Stimulated activated CD8-positive, alpha-beta memory T cell treated with anti-CD3 and anti-CD28 coated beads, Interleukin-7, amount 100 ng/mL, for 24 hours (primary cell): ENCODE measurements at regions not wholly inside any gene's neighbourhood (a gene's known extent, or its start where the extent isn't known, plus 50 kb on each side); places are given as distances from the start of the nearest gene placed in this dataset.

Experiments
- DNase-seq: peaks from one replicate; pipeline ENCODE4 v3.0.0-alpha.2; 2020; ENCODE audit warnings: low read depth

- no peak for DNase-seq
Observed at GRCh38 chr3:40701016-40701588, 176.3 kb downstream of the ZNF621 start.

DNA sequence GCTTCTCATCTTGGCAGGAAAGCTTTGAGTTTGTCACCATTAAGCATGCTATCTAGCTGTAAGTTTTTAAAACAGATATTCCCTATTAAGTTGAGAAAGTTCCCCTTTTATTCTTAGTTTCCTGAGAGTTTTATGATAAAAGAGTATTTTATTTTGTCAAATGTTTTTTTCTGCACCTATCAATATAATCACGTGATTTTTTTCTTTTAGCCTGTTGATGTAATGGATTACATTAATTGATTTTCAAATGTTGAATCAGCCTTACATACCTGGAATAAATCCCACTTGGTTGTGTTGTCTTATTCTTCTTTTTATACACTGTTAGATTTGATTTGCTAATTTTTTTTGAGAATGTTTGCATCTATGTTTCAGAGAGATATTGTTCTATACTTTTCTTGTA lies 179.5 kb downstream of the ZNF621 start:
- no peak for DNase-seq

DNA sequence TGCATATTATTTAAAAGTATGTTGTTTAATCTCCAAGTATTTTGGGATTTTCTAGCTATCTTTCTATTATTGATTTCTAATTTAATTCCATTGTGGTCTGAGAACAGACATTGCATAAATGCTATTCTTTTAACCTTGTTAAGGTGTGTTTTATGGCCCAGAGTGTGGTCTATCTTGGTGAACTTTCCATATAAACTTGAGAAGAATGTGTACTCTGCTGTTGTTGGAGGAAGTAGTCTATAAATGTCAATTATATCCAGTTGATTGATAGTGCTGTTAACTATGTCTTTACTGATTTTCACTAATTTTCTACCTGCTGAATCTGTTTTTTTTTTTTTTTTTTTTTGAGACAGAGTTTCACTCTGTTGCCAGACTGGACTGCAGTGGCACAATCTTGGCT lies 180.9 kb downstream of the ZNF621 start:
- DNase-seq: no peak

DNA sequence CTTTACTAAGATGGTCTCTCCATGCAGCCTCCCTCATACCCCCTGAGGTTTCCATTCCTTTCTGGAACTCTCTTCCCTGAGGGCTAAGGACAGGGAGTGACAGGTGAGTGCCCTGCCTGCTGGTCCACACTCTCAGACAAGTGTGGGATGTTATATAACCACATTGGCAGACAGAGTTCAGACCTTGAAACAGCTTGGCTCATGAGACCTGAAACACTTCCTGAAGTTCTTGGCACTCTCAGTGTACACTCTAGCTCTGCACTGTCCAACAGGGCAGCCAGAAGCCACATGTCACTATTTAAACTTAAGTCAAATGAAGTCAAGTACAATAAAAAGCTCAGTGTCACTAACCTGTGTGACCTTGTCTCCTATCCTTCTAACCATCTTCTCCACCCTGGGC lies 188.5 kb downstream of the ZNF621 start:
- no peak for DNase-seq

GRCh38 chr3:40713795-40714194 lies 189.0 kb downstream of the ZNF621 start:
- DNase-seq: no peak

DNA sequence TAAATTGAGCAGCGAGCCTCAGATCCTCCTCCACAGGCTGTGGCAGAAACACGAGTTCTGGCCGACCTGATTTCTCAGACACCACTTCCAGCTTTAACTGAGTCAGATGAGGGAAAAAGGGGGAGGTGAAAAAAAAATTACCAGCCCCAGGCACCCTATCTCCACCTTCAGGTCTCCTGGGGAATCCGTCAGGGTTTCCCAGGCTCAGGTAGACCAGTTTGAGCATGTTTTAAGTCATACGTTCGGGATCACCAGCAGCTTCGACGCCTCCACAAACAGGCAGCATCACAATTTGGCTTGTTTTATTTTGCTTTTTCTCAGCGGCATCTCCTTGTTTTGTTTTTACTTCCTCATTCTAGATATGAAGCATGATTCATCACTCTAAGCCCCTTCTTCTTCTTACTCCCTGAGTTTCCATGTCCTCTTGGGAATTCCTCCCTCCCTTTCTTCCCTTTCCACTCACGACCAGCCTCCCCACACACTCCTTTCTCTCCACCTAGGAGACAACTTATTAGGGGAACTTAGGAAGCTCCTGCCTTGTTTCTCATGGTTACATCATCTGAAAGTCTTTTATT lies 190.1 kb downstream of the ZNF621 start:
- no peak for DNase-seq

DNA sequence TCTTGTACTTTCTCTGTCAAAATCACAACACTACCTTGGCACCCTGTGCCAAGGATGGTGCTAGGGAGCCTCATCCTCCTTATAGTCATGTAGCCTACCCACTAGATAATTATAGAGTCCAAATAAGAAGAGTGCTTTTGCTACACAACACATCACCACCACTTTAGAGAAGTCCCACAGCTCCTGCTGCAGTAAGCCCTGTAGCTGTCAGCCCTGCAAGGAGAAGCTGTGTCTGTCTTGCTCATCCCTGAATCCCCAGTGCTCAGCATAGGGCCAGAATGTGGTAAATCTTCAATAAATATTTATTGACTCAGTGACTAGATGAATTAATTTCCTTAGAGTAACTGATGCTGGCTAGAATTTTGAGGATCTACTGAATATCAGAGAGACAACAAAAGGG lies 190.8 kb downstream of the ZNF621 start:
- no peak for DNase-seq

- no peak for DNase-seq
Observed at GRCh38 chr3:40717471-40717870, 192.7 kb downstream of the ZNF621 start.

- DNase-seq: no peak
Observed at GRCh38 chr3:40718209-40718608, 193.4 kb downstream of the ZNF621 start.

DNA sequence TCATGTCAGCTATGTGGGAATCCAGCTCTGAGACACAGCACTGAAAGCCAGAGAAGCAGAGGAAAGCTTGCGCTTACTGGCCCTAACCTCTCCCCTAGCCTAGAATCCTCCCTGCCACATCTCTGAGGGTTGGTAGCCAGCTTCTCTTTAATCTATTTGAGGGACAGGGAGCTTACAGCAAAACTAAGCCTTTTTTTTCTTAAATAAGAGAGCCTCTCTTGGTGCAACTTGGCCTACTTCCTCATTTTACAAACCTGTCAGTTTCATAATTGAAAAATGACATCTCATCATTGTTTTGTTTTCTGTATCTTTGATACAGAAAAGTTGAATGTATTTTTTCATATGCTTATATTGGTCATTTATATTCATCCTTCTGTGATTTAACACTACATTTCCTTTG lies 193.9 kb downstream of the ZNF621 start:
- DNase-seq: no peak

DNA sequence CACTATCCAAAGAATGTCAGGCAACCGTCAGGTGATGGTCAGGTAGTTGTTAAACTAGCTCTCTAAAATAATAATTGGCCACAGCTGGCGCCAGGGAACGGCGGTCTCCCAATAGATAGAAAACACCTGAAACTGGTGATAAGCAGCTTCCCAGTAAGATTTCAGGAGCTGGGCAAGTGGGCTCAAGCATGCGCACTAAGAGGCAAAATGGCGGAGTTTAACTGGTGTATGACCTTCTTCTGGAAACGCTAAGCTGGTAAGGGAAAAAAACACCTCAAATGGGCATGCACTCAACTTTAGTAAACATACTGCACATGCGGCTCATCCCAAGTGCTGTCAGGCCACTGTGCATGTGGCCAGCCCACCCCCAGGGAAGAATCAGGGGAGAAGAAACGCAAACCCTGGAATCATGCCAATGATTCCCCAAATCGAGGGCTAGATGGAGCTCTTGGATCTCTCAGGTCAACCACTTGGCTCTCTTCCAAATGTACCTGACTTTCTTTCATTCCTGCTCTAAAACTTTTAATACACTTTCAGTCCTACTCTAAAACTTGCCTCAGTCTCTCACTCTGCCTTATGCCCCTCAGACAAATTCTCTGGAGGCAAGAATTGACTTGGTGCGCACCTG lies 195.0 kb downstream of the ZNF621 start:
- DNase-seq: no peak

GRCh38 chr3:40720341-40720740 lies 195.6 kb downstream of the ZNF621 start:
- DNase-seq: no peak

DNA sequence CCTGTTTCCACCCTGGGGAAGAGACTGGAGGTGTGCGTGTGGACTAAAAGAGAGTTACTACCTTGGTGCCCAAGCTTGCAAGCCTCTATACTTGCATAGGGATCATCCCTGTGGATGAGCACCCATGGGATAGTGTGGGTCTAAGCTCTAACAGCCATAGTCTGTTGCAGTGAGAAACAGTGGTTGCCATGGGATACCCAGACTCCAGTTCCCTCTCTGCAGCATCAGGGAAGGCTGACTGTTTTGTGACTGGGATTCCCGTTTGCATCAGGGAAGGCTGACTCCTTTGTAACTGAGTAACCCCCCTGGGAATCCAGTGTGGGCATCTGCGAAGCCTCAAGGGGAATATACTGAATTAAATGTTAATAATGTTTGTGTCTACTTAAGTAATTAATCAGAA lies 196.1 kb downstream of the ZNF621 start:
- no peak for DNase-seq

GRCh38 chr3:40723083-40723660 lies 198.4 kb downstream of the ZNF621 start:
- no peak for DNase-seq

DNA sequence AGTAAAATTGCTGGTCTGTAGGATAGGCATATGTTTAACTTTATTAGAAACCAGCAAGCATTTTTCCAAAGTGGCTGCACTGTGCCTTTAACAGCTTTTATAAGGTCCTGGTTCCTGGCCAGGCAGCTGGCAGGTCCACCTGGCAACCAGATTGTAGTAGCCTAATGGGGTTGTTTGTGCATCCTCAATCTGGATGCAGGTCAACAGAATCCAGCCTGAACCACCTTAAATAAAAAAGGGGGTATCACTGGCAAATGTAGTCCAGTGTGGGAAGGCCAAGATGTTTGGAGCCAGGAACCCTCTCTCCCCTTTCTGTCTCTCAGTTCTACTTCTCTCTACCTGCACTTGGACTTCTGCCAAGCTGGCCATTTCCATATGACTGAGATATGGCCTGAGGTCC lies 200.3 kb downstream of the ZNF621 start:
- no peak for DNase-seq

DNA sequence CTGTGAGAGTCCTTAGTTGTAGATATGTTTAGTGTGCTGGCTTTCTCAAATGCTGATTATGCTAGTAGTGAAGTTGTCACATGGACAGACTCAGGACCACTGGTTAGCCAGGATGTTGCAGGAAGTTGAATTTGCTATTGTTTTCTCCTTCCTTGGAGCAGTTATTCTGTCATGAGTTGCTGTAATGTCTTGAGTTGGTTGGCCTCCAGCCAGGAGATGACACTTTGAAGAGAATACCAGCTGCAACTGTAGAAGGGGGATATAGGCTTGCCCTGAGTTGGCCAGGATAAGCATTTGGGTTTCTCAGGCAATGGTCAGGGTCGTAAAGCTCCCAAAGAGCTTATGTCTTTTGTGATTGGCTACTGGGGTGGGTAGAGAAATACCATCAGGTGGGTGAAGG lies 206.7 kb downstream of the ZNF621 start:
- no peak for DNase-seq

GRCh38 chr3:40736943-40737342 lies 212.2 kb downstream of the ZNF621 start:
- no peak for DNase-seq

- DNase-seq: no peak
Observed at GRCh38 chr3:40737343-40737742, 212.6 kb downstream of the ZNF621 start.

GRCh38 chr3:40739971-40740370 lies 215.2 kb downstream of the ZNF621 start:
- DNase-seq: no peak

DNA sequence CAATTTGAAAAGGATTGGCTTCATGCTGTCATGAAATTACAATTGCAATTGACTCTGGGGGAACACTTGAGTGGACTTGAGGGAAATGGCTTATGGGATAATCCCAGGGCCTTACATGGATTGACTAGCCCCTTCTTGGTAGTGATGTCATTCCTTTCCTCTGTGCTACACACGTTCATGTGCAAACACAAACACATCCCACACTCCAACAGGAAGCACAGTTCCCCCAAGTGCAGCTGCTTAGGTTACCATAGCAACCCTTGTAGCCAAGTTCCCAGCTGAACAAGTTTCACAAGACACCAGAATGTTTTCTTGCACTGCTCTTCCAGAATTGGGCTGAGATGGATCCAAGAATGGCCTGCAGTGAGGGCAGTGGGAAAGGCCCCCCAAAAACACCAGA lies 217.0 kb downstream of the ZNF621 start:
- DNase-seq: no peak

DNA sequence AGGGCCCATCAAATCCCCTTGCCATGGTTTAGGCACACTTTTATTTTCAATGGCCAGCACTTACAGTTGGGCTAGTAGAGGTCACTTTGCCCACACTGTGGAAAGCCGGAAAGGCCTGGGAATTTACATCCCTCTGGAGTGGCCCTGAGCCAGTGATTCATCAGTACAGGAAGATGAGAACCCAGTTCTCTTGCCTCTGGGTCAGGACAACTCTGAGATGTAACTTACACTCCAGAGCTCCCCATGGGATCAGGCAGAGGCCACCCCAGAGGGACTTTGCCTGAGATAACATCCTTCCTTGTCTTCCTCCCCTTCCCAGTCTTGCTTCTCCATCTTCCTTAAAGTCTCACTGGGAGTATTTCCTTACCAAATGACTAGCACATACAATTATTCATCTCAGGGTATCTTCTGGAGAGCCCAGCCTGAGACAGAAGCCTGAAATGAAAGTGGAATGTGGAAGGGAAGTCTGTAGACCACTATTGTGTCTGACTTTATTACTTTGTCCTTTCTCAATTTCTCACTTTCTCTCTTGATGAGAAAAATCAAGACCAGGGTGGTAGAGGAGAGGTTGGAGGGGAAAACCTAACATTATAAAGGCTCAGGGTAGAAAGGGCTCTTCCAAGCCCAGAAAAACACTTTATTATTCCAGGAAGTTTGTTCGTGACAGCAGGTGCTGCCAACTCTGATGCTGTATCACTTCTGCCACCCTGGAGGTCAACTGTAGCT lies 220.8 kb downstream of the ZNF621 start:
- DNase-seq: no peak

- DNase-seq: no peak
Observed at GRCh38 chr3:40751666-40752065, 226.9 kb downstream of the ZNF621 start.

- DNase-seq: no peak
Observed at GRCh38 chr3:40752492-40752891, 227.7 kb downstream of the ZNF621 start.
